HL-60 (cell line): ENCODE measurements at regions not wholly inside any gene's neighbourhood (a gene's known extent, or its start where the extent isn't known, plus 50 kb on each side); places are given as distances from the start of the nearest gene placed in this dataset.

Experiments
- POLR2AphosphoS5 ChIP-seq: IDR thresholded peaks from 2 replicates; pipeline ENCODE4 v1.6.1; 2012; ENCODE audit warnings: low read depth
- TF ChIP-seq, protein P1 (sequence below): IDR thresholded peaks from one replicate; pipeline ENCODE4 v1.5.1; 2011; ENCODE audit warnings: low read length, control low read depth, inconsistent platforms; ENCODE audit not compliant: insufficient read depth
- TF ChIP-seq, protein P2 (sequence below): IDR thresholded peaks from 2 replicates; pipeline ENCODE4 v1.6.1; 2012; ENCODE audit warnings: low read depth; ENCODE audit not compliant: insufficient replicate concordance

DNA sequence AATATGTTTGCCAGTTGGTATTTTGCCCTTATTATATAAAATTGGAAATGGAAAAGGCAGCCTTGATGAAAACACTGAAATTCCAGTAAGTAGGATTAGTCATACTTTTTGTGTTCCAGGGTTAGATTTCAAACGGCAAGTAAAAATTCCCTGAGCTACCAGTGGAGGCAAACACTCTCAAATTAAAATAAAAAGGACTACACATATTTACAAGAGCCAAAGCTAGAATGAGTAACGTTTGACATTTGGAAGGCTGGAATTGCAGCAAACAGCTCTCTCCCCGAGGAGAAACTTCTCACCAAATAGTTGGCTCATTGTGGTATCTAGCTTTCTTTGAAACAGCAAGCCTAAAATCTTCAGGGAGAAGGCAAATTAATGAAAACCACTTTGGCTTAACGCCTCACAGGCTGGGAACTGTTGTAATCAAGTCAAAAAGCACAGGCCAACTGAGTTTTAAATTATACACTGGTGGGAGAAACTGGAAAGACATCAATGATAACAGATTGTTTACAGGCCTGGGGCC is 288.4 kb downstream of the SNX13 start:
- TF ChIP-seq, protein P1, sequence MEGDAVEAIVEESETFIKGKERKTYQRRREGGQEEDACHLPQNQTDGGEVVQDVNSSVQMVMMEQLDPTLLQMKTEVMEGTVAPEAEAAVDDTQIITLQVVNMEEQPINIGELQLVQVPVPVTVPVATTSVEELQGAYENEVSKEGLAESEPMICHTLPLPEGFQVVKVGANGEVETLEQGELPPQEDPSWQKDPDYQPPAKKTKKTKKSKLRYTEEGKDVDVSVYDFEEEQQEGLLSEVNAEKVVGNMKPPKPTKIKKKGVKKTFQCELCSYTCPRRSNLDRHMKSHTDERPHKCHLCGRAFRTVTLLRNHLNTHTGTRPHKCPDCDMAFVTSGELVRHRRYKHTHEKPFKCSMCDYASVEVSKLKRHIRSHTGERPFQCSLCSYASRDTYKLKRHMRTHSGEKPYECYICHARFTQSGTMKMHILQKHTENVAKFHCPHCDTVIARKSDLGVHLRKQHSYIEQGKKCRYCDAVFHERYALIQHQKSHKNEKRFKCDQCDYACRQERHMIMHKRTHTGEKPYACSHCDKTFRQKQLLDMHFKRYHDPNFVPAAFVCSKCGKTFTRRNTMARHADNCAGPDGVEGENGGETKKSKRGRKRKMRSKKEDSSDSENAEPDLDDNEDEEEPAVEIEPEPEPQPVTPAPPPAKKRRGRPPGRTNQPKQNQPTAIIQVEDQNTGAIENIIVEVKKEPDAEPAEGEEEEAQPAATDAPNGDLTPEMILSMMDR = no peak
- no peak for TF ChIP-seq POLR2AphosphoS5
- TF ChIP-seq, protein P2, sequence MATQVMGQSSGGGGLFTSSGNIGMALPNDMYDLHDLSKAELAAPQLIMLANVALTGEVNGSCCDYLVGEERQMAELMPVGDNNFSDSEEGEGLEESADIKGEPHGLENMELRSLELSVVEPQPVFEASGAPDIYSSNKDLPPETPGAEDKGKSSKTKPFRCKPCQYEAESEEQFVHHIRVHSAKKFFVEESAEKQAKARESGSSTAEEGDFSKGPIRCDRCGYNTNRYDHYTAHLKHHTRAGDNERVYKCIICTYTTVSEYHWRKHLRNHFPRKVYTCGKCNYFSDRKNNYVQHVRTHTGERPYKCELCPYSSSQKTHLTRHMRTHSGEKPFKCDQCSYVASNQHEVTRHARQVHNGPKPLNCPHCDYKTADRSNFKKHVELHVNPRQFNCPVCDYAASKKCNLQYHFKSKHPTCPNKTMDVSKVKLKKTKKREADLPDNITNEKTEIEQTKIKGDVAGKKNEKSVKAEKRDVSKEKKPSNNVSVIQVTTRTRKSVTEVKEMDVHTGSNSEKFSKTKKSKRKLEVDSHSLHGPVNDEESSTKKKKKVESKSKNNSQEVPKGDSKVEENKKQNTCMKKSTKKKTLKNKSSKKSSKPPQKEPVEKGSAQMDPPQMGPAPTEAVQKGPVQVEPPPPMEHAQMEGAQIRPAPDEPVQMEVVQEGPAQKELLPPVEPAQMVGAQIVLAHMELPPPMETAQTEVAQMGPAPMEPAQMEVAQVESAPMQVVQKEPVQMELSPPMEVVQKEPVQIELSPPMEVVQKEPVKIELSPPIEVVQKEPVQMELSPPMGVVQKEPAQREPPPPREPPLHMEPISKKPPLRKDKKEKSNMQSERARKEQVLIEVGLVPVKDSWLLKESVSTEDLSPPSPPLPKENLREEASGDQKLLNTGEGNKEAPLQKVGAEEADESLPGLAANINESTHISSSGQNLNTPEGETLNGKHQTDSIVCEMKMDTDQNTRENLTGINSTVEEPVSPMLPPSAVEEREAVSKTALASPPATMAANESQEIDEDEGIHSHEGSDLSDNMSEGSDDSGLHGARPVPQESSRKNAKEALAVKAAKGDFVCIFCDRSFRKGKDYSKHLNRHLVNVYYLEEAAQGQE = no peak
